Skeletal muscle cell (primary cell): ENCODE measurements at regions not wholly inside any gene's neighbourhood (a gene's known extent, or its start where the extent isn't known, plus 50 kb on each side); places are given as distances from the start of the nearest gene placed in this dataset.

Experiments used
- DNase-seq: peaks from one replicate; pipeline ENCODE4 v3.0.0-alpha.2; 2010; ENCODE audit warnings: low read depth
- H3K4me3 ChIP-seq: 2 replicates; pipeline ENCODE4 v1.5.1; 2011; ENCODE audit warnings: low read depth, mild to moderate bottlenecking, control low read depth, low read length, moderate library complexity

DNA sequence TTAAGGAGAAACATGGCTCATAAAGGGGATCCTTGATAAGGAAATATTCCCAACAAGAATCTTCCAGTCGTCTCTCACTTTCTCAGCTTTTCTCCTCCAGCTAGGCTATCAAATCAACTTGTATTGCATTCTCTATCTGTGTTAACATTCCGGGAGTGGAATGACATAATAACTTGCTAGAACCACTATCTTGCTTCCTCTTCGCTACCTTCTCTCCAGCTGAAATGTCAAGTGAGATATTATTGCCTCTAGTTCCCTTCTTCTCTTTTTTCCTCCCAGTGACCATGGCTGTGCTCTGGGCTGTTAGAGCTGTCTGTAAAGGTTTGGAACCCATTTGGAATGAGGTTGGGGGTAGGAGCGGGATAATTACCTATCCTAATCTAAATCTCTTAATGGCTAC lies 1329.5 kb upstream of the WWC1 start:
- no peak for DNase-seq
- H3K4me3 ChIP-seq, result no peak overlapping the region

DNA sequence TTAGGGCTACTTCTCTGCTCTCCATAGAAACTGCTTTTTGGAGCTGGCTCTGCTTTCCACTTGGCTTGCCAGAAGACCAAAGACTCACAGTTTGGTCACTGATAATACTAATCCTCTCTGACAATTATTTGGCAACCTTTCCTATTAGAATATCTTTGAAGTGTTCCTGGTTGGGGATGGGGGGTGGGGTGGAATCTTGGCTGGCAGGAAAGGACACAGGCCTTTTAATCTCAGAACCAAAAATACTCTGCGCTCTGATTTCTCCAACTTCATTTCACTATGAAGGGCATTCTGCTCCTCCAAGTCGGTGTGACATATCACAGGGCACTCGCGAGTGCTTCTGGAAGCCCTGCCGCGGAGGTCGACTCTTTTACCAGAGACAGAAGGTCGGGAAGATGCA lies 1329.0 kb upstream of the WWC1 start:
- H3K4me3 ChIP-seq, result no peak overlapping the region
- no peak for DNase-seq

DNA sequence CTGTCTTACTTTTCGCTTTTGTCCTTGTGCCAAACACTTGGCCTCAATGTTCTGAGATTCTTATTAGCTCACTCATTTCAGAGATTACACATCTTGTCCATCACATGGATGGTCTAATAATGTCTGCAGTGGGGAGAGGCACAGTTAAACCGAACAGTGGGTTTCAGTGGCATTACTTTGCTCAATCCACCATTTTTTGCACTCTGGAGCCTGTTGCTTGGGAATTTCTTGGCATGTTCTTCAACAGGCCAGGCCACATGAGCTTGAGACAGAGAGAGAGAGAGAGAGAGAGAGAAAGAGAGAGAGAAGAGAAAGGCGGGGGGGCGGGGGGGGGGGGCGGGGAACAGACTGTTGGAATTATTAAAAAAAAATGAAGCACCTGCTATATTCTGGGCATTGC lies 1327.8 kb upstream of the WWC1 start:
- no peak overlapping the region for H3K4me3 ChIP-seq
- no peak for DNase-seq

DNA sequence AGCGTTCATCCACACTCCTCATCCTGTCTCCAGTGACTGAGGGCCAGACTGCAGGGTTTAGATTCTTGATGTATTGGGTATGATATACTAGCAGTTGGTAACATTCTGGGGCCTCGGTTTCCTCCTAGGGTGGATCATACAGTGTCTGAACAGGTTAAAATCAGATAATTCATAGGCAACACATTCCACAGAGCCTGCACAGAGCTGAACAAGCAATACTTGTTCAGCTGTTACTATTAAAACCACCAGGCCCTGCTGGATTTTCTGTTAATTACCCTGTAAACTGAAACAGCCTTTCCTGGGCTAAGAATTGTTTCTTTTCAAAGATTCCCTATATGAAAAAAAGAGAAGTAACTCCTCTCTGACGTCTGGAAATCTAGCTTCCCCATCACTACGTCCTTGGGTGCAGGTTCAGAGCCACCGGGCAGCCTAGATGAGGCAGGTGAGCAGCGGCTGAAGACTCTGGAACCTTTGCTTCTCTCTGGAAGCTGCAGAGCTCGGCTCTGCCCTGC lies 1313.5 kb upstream of the WWC1 start:
- no peak for DNase-seq
- peak overlapping the region; percentile 59 for H3K4me3 ChIP-seq

DNA sequence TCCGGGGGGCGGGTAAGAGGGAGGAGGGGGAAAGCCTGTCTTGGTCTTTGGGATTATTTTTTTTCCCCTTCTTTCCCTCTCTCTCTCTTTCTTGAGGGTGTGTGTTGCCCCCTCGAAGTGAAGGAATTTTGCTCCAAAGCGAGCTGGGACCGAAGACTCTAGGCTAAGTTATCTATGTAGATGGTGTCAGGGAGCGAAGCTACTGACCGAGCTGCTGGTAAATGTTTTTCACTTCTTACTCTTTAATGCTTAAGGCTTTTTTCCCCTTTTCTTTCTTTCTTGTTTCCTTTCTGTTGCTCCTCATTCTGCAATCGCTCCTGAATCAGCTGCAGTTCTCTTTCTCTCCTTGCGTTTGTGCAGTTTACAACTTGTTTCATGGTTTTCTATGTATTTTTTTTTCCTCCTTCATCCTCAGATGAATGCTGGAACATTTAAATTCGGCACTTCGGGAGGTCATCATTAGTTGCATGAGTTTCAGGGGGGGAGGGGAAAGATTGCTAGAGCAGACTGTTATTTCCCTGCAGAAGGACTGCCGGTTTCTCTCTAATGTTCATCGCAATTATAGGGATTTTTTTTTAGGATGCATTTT lies 1312.0 kb upstream of the WWC1 start:
- peak overlapping the region; percentile 59 for H3K4me3 ChIP-seq
- DNase-seq, result no peak

DNA sequence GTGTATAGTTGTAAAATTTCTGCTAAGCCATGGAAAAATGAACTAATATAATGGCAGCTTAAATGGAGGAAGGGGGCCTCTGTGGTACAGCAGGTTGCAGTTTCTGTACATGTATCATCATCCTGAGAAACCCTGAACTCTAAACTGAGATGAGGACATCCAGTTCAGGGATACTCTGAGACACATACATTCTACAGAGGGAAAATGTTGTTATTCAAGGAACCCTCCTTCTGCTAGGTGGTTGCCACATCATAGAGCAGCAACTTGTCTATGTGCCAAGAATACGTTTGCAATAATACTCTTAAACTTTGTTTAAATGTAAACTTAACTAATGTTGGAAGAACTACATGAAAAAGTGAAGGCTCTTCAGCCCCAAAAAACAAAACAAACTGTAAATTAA lies 1310.8 kb upstream of the WWC1 start:
- H3K4me3 ChIP-seq, result no peak overlapping the region
- no peak for DNase-seq

DNA sequence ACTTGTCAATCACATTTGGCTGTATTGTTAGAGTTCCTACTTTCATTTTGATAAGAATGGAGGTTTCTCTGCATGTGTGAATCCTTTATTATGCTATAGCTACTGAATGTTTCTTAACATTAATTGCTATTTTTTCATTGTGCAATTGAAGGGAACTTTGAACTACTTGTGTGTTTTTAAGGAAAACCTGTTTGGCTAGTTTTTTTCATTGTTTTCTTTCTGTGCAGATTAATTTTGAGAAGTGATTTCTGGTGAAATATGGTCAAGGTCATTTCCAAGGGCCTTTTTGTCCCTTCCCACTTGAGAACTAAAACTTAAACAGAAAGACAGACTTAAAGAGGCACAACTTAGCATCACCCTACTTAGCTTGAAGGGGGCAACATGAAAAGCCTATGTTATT lies 1309.2 kb upstream of the WWC1 start:
- DNase-seq, result no peak
- H3K4me3 ChIP-seq, result no peak overlapping the region

DNA sequence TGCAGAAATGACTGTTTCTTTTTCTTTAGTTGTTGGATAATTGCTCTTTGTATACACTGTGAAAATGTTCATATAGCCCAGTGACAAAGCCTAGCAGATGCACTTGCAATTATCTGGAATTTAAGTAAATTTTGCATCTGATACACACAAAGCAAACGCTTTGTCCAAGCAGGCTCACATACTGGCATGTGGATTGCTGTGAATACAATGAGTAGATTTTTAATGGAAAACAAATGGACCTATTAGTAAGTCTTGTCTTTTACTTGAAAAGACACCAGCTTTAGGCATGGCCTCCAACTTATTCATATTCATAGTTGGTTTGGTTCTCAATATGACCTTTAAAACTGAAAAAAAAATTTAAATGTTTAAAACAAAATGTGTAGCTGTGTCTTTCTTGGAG lies 1299.8 kb upstream of the WWC1 start:
- H3K4me3 ChIP-seq, result no peak overlapping the region
- no peak for DNase-seq

DNA sequence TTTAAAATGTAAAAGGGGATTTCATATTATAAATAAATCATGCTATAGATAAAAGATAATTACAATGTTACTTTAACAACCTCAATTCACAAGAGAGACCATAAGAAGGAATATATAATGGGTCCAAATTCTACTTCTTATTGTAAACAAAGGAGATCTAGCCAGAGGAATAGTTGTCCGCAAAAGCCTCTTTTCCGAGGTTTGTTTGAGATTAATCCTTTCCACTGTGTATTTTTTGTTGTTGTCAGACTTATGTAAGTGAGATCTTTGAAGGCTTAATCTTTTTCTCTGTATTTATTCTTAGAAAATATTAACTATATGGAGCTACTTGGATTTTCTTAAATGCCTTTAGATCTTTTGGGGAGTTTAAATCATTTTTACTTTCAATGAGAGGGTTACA lies 1299.3 kb upstream of the WWC1 start:
- DNase-seq, result no peak
- H3K4me3 ChIP-seq, result no peak overlapping the region

DNA sequence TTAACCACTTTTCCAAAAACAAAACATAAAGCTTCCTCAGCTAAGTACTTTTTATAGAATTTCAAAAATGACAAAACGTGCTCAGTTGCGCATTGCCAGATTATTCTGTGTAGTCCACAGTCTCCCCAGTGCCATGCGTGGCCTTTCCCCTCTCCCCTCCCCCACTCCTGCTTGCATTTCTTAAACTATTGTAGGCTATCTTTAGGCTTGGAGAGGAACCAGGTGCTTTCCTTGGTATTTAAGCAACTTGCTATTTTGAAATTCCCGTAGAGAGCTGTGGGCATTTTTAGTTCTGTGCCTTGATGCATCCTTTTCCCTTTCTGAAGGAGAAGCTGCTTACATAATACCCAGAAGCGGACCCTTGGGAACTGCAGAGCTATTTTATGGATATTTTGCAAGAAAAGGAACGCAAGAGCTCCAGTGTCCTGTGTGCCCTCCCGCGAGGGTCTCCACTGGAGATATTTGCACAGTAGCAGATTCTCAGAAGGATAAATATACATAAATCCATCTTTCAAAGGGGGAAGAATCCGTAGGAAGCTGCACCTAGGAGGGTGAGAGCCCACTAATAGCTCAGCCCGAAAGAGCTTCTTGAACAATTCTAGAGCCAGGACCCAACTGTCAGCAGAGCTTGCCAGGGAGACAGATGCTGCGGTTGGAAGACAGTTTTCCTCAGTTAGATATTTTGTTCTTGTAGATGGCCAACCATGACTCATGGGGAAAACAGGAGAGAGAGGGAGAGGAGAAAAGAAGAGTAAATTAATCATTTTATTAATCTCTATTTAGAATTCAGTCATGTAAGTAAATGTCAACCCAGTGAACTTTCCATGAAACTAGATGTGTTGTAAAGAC lies 1298.3 kb upstream of the WWC1 start:
- no peak for DNase-seq
- H3K4me3 ChIP-seq, result no peak overlapping the region

DNA sequence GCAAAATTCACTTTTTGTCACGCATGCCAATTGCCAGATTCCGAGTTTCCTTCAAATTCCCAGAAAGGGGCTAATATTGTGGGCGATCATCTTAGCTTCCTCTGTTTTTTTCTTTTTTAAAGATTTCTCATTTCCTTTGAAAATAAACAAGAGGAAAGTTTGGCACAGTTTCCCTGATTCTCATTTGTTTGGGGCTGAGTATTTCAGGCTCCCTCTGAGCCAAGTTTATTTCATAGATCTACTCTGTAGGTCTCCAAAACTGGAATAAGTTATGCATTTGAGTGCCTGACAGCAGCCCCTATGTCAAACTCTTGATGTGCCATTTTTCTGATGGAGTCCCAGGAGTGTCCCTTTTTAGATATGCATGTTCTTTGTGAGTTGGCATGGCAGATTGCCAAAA lies 1297.2 kb upstream of the WWC1 start:
- no peak overlapping the region for H3K4me3 ChIP-seq
- DNase-seq, result no peak

DNA sequence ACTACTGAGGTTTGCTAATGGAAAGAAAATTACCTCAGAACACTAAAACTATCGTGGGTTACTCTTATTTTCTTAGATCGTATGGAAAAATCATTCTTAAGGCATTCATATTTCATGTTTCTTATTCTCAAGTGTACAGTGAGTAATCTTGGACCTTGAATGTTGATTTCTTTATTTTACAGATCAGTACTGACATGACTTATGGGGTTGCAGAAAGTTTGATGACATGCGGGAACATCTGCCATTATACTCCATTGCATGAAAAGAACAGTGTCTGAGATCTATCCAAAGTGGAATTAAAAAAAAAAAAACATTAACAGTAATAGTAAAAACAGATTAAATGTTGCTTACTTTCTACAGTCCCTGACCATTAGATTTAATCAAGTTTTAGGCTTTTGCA lies 1290.2 kb upstream of the WWC1 start:
- DNase-seq, result no peak
- H3K4me3 ChIP-seq, result no peak overlapping the region

DNA sequence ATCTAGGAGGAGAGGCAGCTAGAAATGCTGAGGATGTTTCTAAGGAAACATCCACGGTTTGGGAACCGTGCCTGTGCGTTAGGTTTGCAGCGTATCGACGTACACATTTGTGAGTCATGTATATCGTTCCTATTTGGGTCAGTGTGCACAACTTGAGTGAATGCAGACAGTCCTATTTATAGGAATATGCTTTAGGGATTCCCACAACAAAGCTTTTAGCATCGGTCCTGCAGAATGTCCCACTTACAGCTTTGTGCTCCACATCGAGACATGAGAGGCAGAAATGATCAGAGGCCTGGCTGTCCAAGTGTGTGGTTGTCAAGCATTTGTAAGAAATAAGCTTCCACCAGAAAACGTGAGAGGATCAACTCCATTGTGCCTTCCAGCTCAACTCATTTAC lies 1282.7 kb upstream of the WWC1 start:
- DNase-seq, result no peak
- no peak overlapping the region for H3K4me3 ChIP-seq

DNA sequence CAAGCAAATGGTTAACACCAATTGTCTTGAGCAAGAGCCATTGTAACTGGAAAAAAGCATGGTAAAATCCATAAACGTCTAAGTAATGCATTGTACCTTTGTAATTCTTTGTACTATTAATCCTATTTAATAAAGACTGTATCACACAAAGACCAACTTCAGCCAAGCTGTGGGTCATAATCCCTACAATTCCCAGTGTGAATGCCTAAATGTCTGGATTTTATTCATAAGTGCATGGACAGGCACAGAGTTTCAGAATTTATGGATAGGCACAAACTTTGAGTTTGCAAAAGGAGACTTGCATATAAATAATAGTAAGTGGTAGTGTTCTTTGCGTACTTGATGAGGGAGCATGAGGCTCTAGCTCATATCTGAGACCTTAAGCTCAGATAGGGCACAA lies 1280.2 kb upstream of the WWC1 start:
- H3K4me3 ChIP-seq, result no peak overlapping the region
- no peak for DNase-seq

DNA sequence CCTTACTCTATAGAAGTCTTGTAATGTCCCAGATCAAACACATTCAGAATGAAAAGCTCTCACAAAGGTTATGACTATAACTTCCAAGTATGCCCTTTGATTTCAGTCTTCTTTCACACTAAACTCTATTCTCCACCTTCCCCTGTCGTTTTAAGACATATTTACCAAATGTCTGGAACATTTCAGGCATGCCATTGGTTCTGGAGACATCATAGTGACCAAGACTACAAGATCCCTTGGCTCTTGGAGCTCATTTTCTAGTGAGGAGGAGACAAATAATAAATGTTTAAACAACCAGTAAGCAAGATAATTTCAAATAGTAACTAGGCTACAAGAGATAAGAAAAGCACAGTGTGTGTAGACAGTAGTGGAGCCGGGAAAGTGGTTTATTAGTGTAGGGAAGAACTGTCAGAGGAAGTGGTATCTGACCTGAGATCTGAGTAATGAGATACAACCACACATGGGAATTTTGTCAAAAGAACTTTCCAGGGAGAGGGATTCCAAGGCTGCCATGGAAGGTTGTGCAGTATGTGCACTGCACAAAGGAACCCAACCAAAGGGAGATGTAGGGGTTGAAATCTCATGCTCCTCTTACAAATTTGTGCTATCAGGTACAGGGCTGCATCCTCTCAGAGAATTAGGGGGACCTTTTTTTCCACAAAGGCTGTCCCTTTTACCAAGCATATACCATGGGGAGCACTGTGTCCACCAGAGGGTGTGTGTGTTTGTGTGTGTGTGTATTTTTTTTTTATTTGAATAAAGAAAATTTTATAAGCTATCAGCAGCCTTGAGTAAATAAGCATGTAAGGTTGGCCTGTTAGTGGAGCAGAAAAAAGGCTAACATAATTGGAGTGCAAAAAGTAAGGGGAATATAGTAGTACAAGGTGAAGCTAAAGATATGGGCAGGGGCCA lies 1279.1 kb upstream of the WWC1 start:
- DNase-seq, result no peak
- H3K4me3 ChIP-seq, result no peak overlapping the region

DNA sequence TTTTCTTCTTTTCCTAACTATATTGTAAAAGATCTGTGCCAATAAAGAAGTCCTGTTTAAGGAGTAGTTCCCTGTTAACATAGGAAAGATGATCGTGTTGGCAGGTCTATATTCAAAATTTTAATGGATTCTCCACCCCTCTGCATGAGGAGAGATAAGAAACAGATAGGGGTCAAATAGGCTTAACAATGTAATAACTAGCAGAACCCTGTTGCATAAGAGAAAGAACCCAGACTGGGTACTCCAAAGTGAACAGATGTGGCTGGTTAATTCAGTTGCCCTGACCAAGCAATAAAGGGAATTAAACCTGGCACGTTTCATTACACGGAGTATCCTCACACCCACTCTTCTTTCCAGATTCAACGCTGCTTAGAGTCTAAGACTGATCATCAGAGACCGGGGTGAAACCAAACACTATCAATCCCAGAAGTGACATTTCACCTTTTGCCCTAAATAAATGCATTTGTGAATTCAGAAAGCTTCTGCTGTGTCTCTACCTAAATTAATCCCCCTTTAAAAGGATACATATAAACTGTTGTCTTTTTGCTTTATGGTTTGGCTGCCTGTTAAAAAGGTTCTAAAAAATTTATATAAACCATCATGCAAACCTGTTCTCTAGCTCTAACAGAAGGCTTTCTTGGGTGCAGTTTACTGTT lies 1276.9 kb upstream of the WWC1 start:
- no peak overlapping the region for H3K4me3 ChIP-seq
- no peak for DNase-seq

DNA sequence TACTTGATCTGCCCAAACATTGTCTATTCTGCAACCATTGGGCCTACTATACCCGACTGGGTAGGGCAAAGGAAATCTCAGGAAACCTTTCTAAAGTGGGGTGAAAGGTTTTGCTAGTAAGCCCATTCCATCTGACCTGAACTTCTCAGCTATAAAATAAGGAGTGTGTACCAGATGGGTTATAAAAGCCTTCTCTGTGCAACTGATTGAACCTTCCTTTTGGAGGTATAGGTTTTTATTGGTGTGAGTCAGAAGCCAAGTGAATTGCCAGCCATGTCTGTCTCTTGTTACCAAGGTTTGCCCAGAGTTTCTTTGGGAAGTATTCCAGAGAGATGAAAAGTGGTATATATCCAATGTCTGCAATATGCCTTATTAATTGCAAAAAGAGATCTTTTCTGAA lies 1271.0 kb upstream of the WWC1 start:
- no peak for DNase-seq
- H3K4me3 ChIP-seq, result no peak overlapping the region

DNA sequence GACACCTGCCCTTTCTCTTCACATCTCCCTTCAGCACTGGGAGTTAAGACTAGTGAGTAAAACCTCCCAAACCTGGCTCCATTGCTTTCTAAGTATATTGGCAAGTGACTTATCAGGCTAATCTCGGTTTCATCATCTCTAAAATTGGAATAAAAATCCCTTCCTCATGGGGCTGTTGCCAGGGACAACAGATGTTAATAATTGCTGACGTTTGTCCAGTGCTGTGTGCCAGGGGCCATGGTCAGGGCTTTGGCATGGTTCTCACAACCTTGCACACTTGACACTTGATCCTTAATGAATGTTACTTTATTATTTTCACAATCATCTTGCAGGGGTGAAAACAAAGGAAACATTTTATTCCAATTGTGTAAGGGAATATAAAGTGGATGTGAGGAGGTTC lies 1262.0 kb upstream of the WWC1 start:
- DNase-seq, result no peak
- H3K4me3 ChIP-seq, result no peak overlapping the region

DNA sequence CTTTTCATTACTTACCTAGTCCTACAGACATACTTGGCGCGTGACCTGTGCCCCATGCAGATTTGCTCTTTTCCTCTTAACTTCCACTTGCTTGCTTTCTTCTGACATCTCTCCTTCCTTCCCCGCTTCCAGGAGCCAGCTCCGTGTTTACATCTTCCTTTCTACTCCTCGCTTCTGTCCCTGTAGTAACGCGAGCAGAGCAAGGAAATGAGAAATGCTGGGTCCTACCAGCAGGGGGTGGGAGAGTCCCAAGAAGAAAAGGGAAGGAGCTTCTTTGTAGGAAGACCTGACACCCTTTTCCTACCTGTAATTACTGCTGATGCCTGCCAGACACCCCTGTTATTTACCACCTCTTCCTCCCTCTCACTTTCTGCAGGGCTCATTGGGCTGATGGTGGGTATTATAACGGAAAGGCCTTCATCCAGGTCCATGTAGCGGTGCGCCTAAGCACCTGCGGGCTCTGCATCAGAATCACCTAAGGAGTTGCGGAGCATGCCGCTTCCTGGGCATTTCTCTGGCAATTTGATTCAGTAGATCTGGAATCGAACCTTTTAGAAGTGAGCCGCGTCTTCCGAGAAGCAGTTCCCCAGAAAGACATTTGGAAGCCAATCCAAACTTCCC lies 1260.8 kb upstream of the WWC1 start:
- H3K4me3 ChIP-seq, result no peak overlapping the region
- DNase-seq, result no peak
